PC-3 (cell line): ENCODE measurements at regions not wholly inside any gene's neighbourhood (a gene's known extent, or its start where the extent isn't known, plus 50 kb on each side); places are given as distances from the start of the nearest gene placed in this dataset.

Experiments used
- ATAC-seq: fragments of 200-7000 bp; cut with Tn5 transposase; 2 replicates; pipeline ENCODE4 v1.9.1; 2020; ENCODE audit warnings: mild to moderate bottlenecking, moderate library complexity
- BruUV-seq: library from RNA; stranded (reverse); fragments of 400-500 nt; replicated peaks from 2 replicates; lab custom pipeline; 2021; lab: Mats Ljungman, UMichigan
- CTCF ChIA-PET: fragments of 300-600 bp; sonication (Branson Sonifier 250); formaldehyde crosslinking; loops from one replicate; lab custom pipeline; 2022; ENCODE audit warnings: antibody characterized with exemption; lab: Charles Lee
- POLR2A ChIA-PET: fragments of 300-600 bp; sonication (Branson Sonifier 250); formaldehyde crosslinking; loops from one replicate; lab custom pipeline; 2022; ENCODE audit warnings: antibody characterized with exemption; ENCODE audit not compliant: unreplicated experiment; lab: Charles Lee
- DNase-seq: peaks from one replicate; pipeline ENCODE4 v3.0.0-alpha.2; 2015
- H2AFZ ChIP-seq: fragments of 300-600 bp; sonication (generic); 2 replicates; pipeline ENCODE4 v1.6.0; 2016; ENCODE audit warnings: antibody characterized with exemption, low read length
- H3F3A ChIP-seq: fragments of 300-600 bp; sonication (generic); one replicate; pipeline ENCODE4 v1.6.0; 2017; ENCODE audit warnings: antibody characterized with exemption, low read length, control low read depth, mild to moderate bottlenecking; ENCODE audit not compliant: unreplicated experiment
- H3K27ac ChIP-seq: fragments of 300-600 bp; sonication (generic); 2 replicates; pipeline ENCODE4 v1.5.1; 2016; ENCODE audit warnings: mild to moderate bottlenecking, low read length
- H3K27me3 ChIP-seq: fragments of 300-600 bp; sonication (generic); 2 replicates; pipeline ENCODE4 v1.6.1; 2016; ENCODE audit warnings: low read length, mixed read lengths
- H3K36me3 ChIP-seq: fragments of 300-600 bp; sonication (generic); 2 replicates; pipeline ENCODE4 v1.6.1; 2016; ENCODE audit warnings: low read depth, mixed run types, low read length, mixed read lengths
- H3K4me1 ChIP-seq: fragments of 300-600 bp; sonication (generic); 2 replicates; pipeline ENCODE4 v1.5.1; 2016; ENCODE audit warnings: low read length; ENCODE audit not compliant: insufficient read depth
- H3K4me2 ChIP-seq: fragments of 300-600 bp; sonication (generic); 2 replicates; pipeline ENCODE4 v1.6.0; 2016; ENCODE audit warnings: low read length
- H3K4me3 ChIP-seq: fragments of 300-600 bp; sonication (generic); 2 replicates; pipeline ENCODE4 v1.5.1; 2016; ENCODE audit warnings: mild to moderate bottlenecking, low read length, mixed read lengths
- H3K79me2 ChIP-seq: fragments of 300-600 bp; sonication (generic); 2 replicates; pipeline ENCODE4 v1.6.1; 2017; ENCODE audit warnings: low read length, mixed read lengths
- H3K9ac ChIP-seq: fragments of 300-600 bp; sonication (generic); 2 replicates; pipeline ENCODE4 v1.6.0; 2016; ENCODE audit warnings: mild to moderate bottlenecking, low read length
- H3K9me2 ChIP-seq: fragments of 300-600 bp; sonication (generic); replicated peaks from 2 replicates; pipeline ENCODE4 v1.6.1; 2016; ENCODE audit warnings: mixed run types, low read length, mixed read lengths
- H3K9me3 ChIP-seq: fragments of 300-600 bp; sonication (generic); 2 replicates; pipeline ENCODE4 v1.6.1; 2016; ENCODE audit warnings: low read length, mixed read lengths
- H4K20me1 ChIP-seq: fragments of 300-600 bp; sonication (generic); 2 replicates; pipeline ENCODE4 v1.6.1; 2016; ENCODE audit warnings: low read length, mixed read lengths
- EZH2 ChIP-seq: fragments of 300-600 bp; sonication (generic); IDR thresholded peaks from one replicate; pipeline ENCODE4 v1.6.1; 2017; ENCODE audit warnings: antibody characterized with exemption, mild to moderate bottlenecking, low read length; ENCODE audit not compliant: unreplicated experiment
- EZH2phosphoT487 ChIP-seq: fragments of 300-600 bp; sonication (generic); IDR thresholded peaks from 2 replicates; pipeline ENCODE4 v1.6.1; 2018; ENCODE audit warnings: mild to moderate bottlenecking, antibody characterized with exemption, low read length, borderline replicate concordance
- intact Hi-C: fragments of 100-400 bp; cut with micrococcal nuclease; formaldehyde crosslinking; loops from 2 replicates; pipeline ENCODE4 v1.9.0; 2023
- TF ChIP-seq, protein P1 (sequence below): fragments of 300-600 bp; sonication (generic); conservative IDR thresholded peaks from 2 replicates; pipeline ENCODE4 v1.5.1; 2017; ENCODE audit warnings: antibody characterized with exemption, low read depth, mild to moderate bottlenecking, low read length

DNA sequence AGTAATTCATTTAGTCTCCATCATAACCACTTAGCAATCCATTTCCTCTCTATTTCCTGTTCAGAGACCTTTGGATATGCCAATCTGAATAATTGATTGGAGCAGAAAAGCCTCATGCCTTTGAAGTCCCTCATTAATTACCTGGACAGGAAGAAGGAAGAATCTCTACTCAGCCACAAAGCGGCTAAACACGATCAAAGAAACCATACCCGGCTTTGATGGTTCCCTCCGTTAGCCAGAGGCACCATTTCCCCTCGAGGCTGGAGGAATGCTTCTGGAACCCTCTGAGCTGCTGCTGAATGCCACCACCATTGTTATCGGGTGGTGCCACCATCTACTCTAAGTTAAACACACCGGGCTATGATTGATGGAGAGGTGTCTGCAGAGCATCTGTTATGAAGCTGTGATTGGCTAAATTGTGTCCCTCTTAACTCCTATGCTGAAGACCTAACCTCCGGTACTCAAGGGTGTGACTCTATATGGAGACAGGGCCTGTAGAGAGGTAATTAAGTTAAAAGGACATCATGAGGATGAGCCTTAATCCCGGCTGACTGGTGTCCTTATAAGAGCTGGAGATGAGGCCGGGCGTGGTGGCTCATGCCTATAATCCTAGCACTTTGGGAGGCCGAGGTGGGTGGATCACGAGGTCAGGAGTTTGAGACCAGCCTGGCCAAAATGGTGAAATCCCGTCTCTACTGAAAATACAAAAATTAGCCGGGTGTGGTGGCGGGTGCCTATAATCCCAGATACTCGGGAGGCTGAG, 168.6 kb downstream of the CTTN start:
- intact Hi-C loops, result no loop called here
- H3K4me1 ChIP-seq, result no peaks in the 10 kb centered on the region
- no peak overlapping the region for H3K4me2 ChIP-seq
- H3K79me2 ChIP-seq, result no peaks in the 10 kb centered on the region
- no peaks in the 10 kb centered on the region for H3K9me3 ChIP-seq
- no TSS peak for BruUV-seq
- H3K9me2 ChIP-seq, result no peaks in the 10 kb centered on the region
- H3K4me3 ChIP-seq, result no peak overlapping the region
- ATAC-seq (no peak), DNase-seq (no peak)
- H3F3A ChIP-seq, result no peaks in the 10 kb centered on the region
- H3K27ac ChIP-seq, result no peak overlapping the region
- no peaks in the 10 kb centered on the region for H3K36me3 ChIP-seq
- CTCF ChIA-PET, result no interaction called here
- H3K9ac ChIP-seq, result no peak overlapping the region
- H2AFZ ChIP-seq, result no peak overlapping the region
- TF ChIP-seq, protein P1, sequence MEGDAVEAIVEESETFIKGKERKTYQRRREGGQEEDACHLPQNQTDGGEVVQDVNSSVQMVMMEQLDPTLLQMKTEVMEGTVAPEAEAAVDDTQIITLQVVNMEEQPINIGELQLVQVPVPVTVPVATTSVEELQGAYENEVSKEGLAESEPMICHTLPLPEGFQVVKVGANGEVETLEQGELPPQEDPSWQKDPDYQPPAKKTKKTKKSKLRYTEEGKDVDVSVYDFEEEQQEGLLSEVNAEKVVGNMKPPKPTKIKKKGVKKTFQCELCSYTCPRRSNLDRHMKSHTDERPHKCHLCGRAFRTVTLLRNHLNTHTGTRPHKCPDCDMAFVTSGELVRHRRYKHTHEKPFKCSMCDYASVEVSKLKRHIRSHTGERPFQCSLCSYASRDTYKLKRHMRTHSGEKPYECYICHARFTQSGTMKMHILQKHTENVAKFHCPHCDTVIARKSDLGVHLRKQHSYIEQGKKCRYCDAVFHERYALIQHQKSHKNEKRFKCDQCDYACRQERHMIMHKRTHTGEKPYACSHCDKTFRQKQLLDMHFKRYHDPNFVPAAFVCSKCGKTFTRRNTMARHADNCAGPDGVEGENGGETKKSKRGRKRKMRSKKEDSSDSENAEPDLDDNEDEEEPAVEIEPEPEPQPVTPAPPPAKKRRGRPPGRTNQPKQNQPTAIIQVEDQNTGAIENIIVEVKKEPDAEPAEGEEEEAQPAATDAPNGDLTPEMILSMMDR, result no peak
- TF ChIP-seq EZH2 (no peak), EZH2phosphoT487 (no peak)
- POLR2A ChIA-PET, result no interaction called here
- H3K27me3 ChIP-seq, result no peaks in the 10 kb centered on the region
- no peaks in the 10 kb centered on the region for H4K20me1 ChIP-seq

DNA sequence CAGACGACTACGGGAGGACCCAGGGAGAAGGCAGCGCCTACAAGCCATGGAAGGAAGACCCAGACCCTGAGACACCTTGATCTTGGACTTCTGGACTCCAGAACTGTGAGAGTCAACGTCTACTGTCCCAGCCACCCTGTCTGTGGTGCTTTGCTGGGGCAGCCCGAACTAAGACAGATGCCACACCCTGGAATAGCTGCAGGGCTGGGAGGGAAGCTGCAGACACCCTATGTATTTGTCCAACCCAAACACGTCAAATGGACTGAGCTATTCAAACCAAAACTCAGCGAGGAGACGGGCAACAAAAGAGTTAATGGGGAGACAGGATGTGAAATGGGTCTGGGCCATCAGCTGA, 169.3 kb downstream of the CTTN start:
- Histone ChIP-seq H3K36me3 (no peaks in the 10 kb centered on the region), H2AFZ (no peak overlapping the region), H3K9ac (no peak overlapping the region), H3K9me3 (no peaks in the 10 kb centered on the region), H3K79me2 (no peaks in the 10 kb centered on the region), H3K4me1 (no peaks in the 10 kb centered on the region), H3K9me2 (no peaks in the 10 kb centered on the region), H3K4me2 (no peak overlapping the region), H4K20me1 (no peaks in the 10 kb centered on the region), H3F3A (no peaks in the 10 kb centered on the region), H3K27ac (no peak overlapping the region), H3K4me3 (no peak overlapping the region), H3K27me3 (no peaks in the 10 kb centered on the region)
- no peak for ATAC-seq
- TF ChIP-seq, protein P1, result no peak
- TF ChIP-seq EZH2 (no peak), EZH2phosphoT487 (no peak)
- intact Hi-C loops, result no loop called here
- no peak for DNase-seq
- no TSS peak for BruUV-seq
- ChIA-PET CTCF (no interaction called here), POLR2A (no interaction called here)

DNA sequence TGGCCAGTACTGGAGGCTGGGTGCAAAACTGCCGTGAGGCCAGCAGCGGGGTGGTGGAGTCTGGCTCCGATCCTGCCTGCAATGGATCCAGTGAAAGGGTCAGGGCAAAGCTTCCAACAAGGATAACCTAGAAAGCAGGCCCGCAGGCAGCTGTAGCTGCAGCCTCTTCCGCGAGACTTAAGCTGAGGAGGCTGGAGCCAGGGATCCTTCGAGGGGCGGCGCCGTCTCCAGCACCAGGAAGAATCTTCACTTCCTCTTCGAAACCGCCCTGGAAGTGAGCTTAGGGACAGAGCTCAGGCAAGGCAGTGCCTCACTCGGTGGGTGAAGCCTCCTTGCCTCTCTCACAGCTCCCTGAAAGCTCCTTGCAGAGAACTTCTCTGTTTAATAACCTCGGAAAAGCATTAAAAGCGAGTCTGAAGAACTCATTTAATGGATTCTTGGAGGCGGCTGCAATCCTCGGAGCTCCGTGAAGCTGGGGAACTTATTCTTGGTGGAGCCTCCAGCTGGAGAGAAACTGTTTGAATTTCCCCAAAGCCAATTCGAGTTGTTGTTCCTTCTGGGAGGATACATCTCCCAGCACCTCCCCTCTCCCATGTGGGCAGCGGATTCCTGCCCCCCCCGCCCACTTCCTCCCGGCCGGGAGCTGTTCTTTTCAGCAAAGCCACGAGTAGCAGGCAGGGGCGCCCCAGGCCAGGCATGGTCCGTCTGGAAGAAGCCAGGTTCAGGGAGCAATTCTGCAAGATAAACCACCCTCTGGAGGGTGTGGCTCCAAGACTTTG, 169.9 kb downstream of the CTTN start:
- Histone ChIP-seq H3K27ac (no peak overlapping the region), H3K4me1 (no peaks in the 10 kb centered on the region), H3K79me2 (no peaks in the 10 kb centered on the region), H3F3A (no peaks in the 10 kb centered on the region), H3K27me3 (no peaks in the 10 kb centered on the region), H3K9ac (no peak overlapping the region), H3K9me3 (no peaks in the 10 kb centered on the region), H3K4me3 (no peak overlapping the region), H4K20me1 (no peaks in the 10 kb centered on the region), H3K9me2 (no peaks in the 10 kb centered on the region), H2AFZ (no peak overlapping the region), H3K4me2 (no peak overlapping the region), H3K36me3 (no peaks in the 10 kb centered on the region)
- intact Hi-C loops, result no loop called here
- no peak for ATAC-seq
- CTCF ChIA-PET, result no interaction called here
- POLR2A ChIA-PET, result no interaction called here
- no peak for DNase-seq
- BruUV-seq, result no TSS peak
- TF ChIP-seq EZH2phosphoT487 (no peak), EZH2 (no peak)
- TF ChIP-seq, protein P1, result no peak
